ENCODE measurements at regions not wholly inside any gene's neighbourhood (a gene's known extent, or its start where the extent isn't known, plus 50 kb on each side); places are given as distances from the start of the nearest gene placed in this dataset.

GRCh38 chr9:81529556-81530193 is 159.7 kb downstream of the TLE1 start:
- Mint-ChIP-seq H3K27ac (ENCODE audit: low read depth, unreplicated experiment) (peak overlapping the region; percentile 53), H3K4me1 (ENCODE audit: insufficient read depth, unreplicated experiment) (peaks cover 26% of the 10 kb centered on the region), H3K36me3 (ENCODE audit: insufficient read depth, unreplicated experiment) (no peaks in the 10 kb centered on the region), H3K9me3 (ENCODE audit: unreplicated experiment) (no peaks in the 10 kb centered on the region), H3K4me3 (ENCODE audit: unreplicated experiment) (no peak overlapping the region), H3K27me3 (ENCODE audit: insufficient read depth, unreplicated experiment) (no peaks in the 10 kb centered on the region)
- TF ChIP-seq CTCF (IDR thresholded peaks at IDR 0.05; ENCODE audit: unreplicated experiment) = no peak
- peak; percentile 84 for DNase-seq (ENCODE audit: unreplicated experiment)
- ChIA-PET POLR2A (interaction anchor here (1.1 to 1.6 kb wide), 4 partner anchors 20 to 58 kb away, joined by 3 to 7 read pairs (median 4); no protein-coding TSS in a partner anchor), CTCF (interaction anchor here (0.6 to 2.0 kb wide), 7 partner anchors 13 to 1004 kb away, joined by 3 to 12 read pairs (median 3); no protein-coding TSS in a partner anchor)
- intact Hi-C loops (cut with micrococcal nuclease) = loop anchor here (10.0 kb wide), 2 partner anchors 425 to 1075 kb away; no protein-coding TSS in a partner anchor
- BruUV-seq (replicated peaks) = no TSS peak

GRCh38 chr9:81526587-81526986 is 162.8 kb downstream of the TLE1 start:
- Mint-ChIP-seq H3K27me3 (ENCODE audit: insufficient read depth, unreplicated experiment) (no peaks in the 10 kb centered on the region), H3K27ac (ENCODE audit: low read depth, unreplicated experiment) (no peak overlapping the region), H3K9me3 (ENCODE audit: unreplicated experiment) (no peaks in the 10 kb centered on the region), H3K4me3 (ENCODE audit: unreplicated experiment) (no peak overlapping the region), H3K36me3 (ENCODE audit: insufficient read depth, unreplicated experiment) (no peaks in the 10 kb centered on the region), H3K4me1 (ENCODE audit: insufficient read depth, unreplicated experiment) (peaks cover 34% of the 10 kb centered on the region)
- BruUV-seq (replicated peaks) = no TSS peak
- POLR2A ChIA-PET = interaction anchor here (1.0 kb wide), 1 partner anchor 316 kb away, joined by 3 read pairs; no protein-coding TSS in a partner anchor
- peak; percentile 61 for DNase-seq (ENCODE audit: unreplicated experiment)
- intact Hi-C loops (cut with micrococcal nuclease) = loop anchor here (10.0 kb wide), 1 partner anchor 1078 kb away; no protein-coding TSS in a partner anchor
- no peak for TF ChIP-seq CTCF (IDR thresholded peaks at IDR 0.05; ENCODE audit: unreplicated experiment)
- CTCF ChIA-PET = interaction anchor here (0.6 to 1.3 kb wide), 6 partner anchors 68 to 1351 kb away, joined by 3 to 5 read pairs (median 3); no protein-coding TSS in a partner anchor

- peak; percentile 79 for DNase-seq (ENCODE audit: unreplicated experiment)
- H3K9me3 Mint-ChIP-seq (ENCODE audit: unreplicated experiment) = no peaks in the 10 kb centered on the region
- no peaks in the 10 kb centered on the region for H3K27me3 Mint-ChIP-seq (ENCODE audit: insufficient read depth, unreplicated experiment)
- no peak overlapping the region for H3K4me3 Mint-ChIP-seq (ENCODE audit: unreplicated experiment)
- peak overlapping the region; percentile 49 for H3K27ac Mint-ChIP-seq (ENCODE audit: low read depth, unreplicated experiment)
- intact Hi-C loops (cut with micrococcal nuclease) = loop anchor here (1.0 to 10.0 kb wide), 4 partner anchors 66 to 1082 kb away; no protein-coding TSS in a partner anchor
- CTCF ChIA-PET = interaction anchor here (0.6 to 3.0 kb wide), 41 partner anchors 9 to 1439 kb away, joined by 3 to 13 read pairs (median 4); no protein-coding TSS in a partner anchor
- TF ChIP-seq CTCF (IDR thresholded peaks at IDR 0.05; ENCODE audit: unreplicated experiment) = peak; percentile 60
- POLR2A ChIA-PET = interaction anchor here (0.6 to 1.2 kb wide), 6 partner anchors 40 to 651 kb away, joined by 3 to 5 read pairs (median 4); no protein-coding TSS in a partner anchor
- BruUV-seq (replicated peaks) = no TSS peak
- H3K36me3 Mint-ChIP-seq (ENCODE audit: insufficient read depth, unreplicated experiment) = no peaks in the 10 kb centered on the region
- peaks cover 18% of the 10 kb centered on the region for H3K4me1 Mint-ChIP-seq (ENCODE audit: insufficient read depth, unreplicated experiment)
Measured at GRCh38 chr9:81522716-81523551, 166.4 kb downstream of the TLE1 start.

All from MCF 10A (cell line).